Stimulated activated naive B cell treated with anti-CD40 and anti-IgM and Interleukin-4, amounts not matched to agents 10 μg/mL and 1 μg/mL and 100 μg/mL, for 72 hours (primary cell): ENCODE measurements at regions not wholly inside any gene's neighbourhood (a gene's known extent, or its start where the extent isn't known, plus 50 kb on each side); places are given as distances from the start of the nearest gene placed in this dataset.
"Not testable (repeated sequence)": the region's sequence is repeated elsewhere in the genome, so short reads cannot be mapped to it uniquely, and the experiment has no call there.

Experiments used
- ATAC-seq, 2 donors: fragments of 150-1000 bp; cut with Tn5 transposase; replicated peaks; 2 replicates each; pipeline ENCODE4 v1.10.0; 2021; ENCODE audit warnings: moderate library complexity in 1 of 2
- DNase-seq: peaks from one replicate; pipeline ENCODE4 v3.0.0; 2021
- H3K27ac Mint-ChIP-seq: one replicate; pipeline ENCODE4 v1.8.0; 2022; ENCODE audit warnings: mild to moderate bottlenecking, mixed read lengths
- H3K27me3 Mint-ChIP-seq, 2 donors: one replicate each; pipeline ENCODE4 v1.8.0; 2022; ENCODE audit warnings: mixed read lengths in 2 of 2
- H3K36me3 Mint-ChIP-seq, 2 donors: one replicate each; pipeline ENCODE4 v1.8.0; 2022; ENCODE audit warnings: mixed read lengths in 2 of 2, mild to moderate bottlenecking in 1 of 2
- H3K4me1 Mint-ChIP-seq, 2 donors: one replicate each; pipeline ENCODE4 v1.8.0; 2022; ENCODE audit warnings: mixed read lengths in 2 of 2, mild to moderate bottlenecking in 1 of 2
- H3K4me3 Mint-ChIP-seq, 2 donors: one replicate each; pipeline ENCODE4 v1.8.0; 2022; ENCODE audit warnings: mild to moderate bottlenecking in 2 of 2, mixed read lengths in 2 of 2, moderate library complexity in 1 of 2
- H3K9me3 Mint-ChIP-seq, 2 donors: one replicate each; pipeline ENCODE4 v1.8.0; 2022; ENCODE audit warnings: mixed read lengths in 2 of 2, mild to moderate bottlenecking in 1 of 2

DNA sequence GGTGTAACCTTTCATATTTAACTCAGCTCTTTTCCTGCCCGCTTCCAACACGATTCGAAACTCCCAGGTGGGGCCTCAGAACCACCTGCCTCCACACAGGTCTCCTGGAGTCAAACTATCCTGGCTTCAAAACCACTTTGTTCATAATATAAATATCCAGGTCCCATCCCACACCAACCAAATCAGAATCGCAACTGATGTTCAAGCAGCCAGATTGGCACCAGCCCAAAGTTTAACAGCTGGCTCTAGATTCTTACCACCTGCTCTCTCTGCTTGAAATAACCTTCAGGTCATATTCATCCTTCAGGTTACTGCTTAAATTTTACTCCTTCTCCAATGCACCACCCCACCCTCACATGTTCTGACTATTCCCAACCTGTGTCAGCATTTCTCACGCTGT is 231.4 kb upstream of the TRPM3 start:
- Mint-ChIP-seq H3K27ac (no peak overlapping the region), H3K36me3 (no peaks in the 10 kb centered on the region), H3K4me3 (no peak overlapping the region), H3K27me3 (no peaks in the 10 kb centered on the region), H3K4me1 (no peaks in the 10 kb centered on the region), H3K9me3 (no peaks in the 10 kb centered on the region)
- ATAC-seq, result no peak
- no peak for DNase-seq

- ATAC-seq (no peak), DNase-seq (no peak)
- Mint-ChIP-seq H3K4me1 (no peaks in the 10 kb centered on the region), H3K27ac (no peak overlapping the region), H3K27me3 (no peaks in the 10 kb centered on the region), H3K9me3 (peaks cover 0 to 7% of the 10 kb centered on the region in 2 donors), H3K4me3 (no peak overlapping the region), H3K36me3 (no peaks in the 10 kb centered on the region)
Observed at GRCh38 chr9:71349218-71349617, 227.8 kb upstream of the TRPM3 start.

DNA sequence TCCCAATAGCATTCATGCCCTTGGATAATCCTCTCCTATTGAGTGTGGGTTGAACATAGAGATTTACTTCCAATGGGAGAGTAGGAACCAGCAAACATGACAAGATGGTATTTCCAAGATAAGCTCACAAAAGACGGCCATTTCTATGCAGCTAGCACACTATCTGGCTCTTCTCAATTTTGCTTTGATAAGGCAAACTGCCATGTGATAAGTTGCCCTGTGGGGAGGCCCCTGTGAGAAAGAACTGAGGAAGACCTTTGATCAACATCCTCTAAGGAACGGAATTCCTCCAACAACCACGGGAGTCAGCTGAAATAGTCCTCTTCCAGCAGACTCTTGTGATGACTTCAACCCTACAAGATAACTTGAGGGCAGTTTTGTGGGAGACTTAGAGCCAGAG is 211.9 kb upstream of the TRPM3 start:
- Mint-ChIP-seq H3K4me3 (no peak overlapping the region), H3K4me1 (no peaks in the 10 kb centered on the region), H3K27me3 (peaks cover 8 to 9% of the 10 kb centered on the region in 2 donors), H3K27ac (no peak overlapping the region), H3K36me3 (no peaks in the 10 kb centered on the region), H3K9me3 (peaks cover 6 to 13% of the 10 kb centered on the region in 2 donors)
- ATAC-seq, result no peak
- DNase-seq, result no peak

- Mint-ChIP-seq H3K36me3 (no peaks in the 10 kb centered on the region), H3K4me3 (no peak overlapping the region), H3K9me3 (peaks cover 0 to 6% of the 10 kb centered on the region in 2 donors), H3K27me3 (peaks cover 0 to 7% of the 10 kb centered on the region in 2 donors), H3K27ac (no peak overlapping the region), H3K4me1 (no peaks in the 10 kb centered on the region)
- DNase-seq (no peak), ATAC-seq (no peak)
Observed at GRCh38 chr9:71331603-71332002, 210.2 kb upstream of the TRPM3 start.

DNA sequence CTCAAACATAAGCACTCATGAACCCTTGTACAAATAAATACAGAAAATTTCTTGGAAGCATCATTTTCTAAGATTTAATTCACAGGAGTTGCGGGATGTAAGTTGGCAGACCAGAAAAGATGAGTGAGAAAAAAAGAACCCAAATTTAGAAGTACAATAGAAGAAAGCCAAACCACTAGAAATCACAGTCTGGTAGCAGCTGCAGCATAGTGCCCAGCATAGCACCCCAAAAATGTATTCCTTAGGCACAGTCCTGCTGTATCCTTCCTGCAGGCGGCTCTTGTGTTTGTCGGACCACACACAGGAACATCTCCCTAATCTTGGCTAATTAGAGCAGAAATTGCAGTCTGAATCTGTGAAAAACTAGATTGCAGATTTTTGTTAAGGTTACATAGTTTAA is 208.5 kb upstream of the TRPM3 start:
- H3K36me3 Mint-ChIP-seq, result no peaks in the 10 kb centered on the region
- no peak overlapping the region for H3K27ac Mint-ChIP-seq
- DNase-seq (no peak), ATAC-seq (no peak)
- H3K27me3 Mint-ChIP-seq, result peaks cover 0 to 7% of the 10 kb centered on the region in 2 donors
- no peak overlapping the region for H3K4me3 Mint-ChIP-seq
- no peaks in the 10 kb centered on the region for H3K4me1 Mint-ChIP-seq
- H3K9me3 Mint-ChIP-seq, result no peaks in the 10 kb centered on the region

- H3K4me3 Mint-ChIP-seq, result no peak overlapping the region
- H3K27ac Mint-ChIP-seq, result no peak overlapping the region
- no peaks in the 10 kb centered on the region for H3K9me3 Mint-ChIP-seq
Observed at GRCh38 chr9:71326360-71326759, 204.9 kb upstream of the TRPM3 start.

DNA sequence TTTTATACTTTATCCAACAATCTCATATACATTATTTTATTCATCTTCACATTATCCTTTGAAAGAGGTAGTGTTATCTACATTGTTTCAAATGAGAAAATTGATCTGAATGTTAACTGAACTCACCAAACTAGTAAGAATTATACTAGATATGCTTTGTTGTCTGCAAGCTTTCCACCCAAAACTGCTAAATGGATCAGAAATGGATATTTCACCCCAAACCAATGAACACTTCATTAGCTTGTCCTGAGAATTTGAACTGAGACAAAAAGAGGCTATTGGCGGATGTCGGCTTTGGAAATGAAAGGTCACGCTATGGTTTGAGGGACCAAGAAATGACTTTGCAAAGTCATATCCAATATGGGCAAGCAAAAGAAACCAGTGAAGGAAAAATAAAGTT is 201.9 kb upstream of the TRPM3 start:
- DNase-seq (no peak), ATAC-seq (no peak)
- H3K27me3 Mint-ChIP-seq, result peaks cover 8 to 14% of the 10 kb centered on the region in 2 donors
- no peak overlapping the region for H3K27ac Mint-ChIP-seq
- H3K36me3 Mint-ChIP-seq, result no peaks in the 10 kb centered on the region
- H3K4me1 Mint-ChIP-seq, result no peaks in the 10 kb centered on the region
- no peaks in the 10 kb centered on the region for H3K9me3 Mint-ChIP-seq
- H3K4me3 Mint-ChIP-seq, result no peak overlapping the region

More at GRCh38 chr9:71326360-71326759, 204.9 kb upstream of the TRPM3 start:
- Mint-ChIP-seq H3K4me1 (no peaks in the 10 kb centered on the region), H3K36me3 (no peaks in the 10 kb centered on the region), H3K27me3 (peaks cover 4 to 7% of the 10 kb centered on the region in 2 donors)
- DNase-seq (no peak), ATAC-seq (no peak)

DNA sequence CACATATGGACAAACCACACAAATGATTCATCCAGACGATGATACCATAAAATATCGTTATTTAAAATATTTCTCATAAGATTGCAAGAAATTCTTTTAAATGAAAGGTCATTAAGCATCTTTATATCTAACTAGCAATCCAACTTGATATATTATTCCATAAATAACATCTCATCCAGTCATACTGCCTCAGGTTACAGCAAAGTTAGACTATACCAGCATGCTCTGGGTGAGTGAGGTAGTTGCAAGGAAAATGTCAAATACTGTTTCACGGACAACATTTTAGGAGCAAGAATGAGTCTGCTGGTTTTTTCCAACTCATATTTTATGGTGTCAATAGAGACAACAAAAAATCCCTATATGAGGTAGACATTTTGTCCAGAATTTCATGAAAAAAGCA is 200.9 kb upstream of the TRPM3 start:
- Mint-ChIP-seq H3K4me3 (no peak overlapping the region), H3K4me1 (no peaks in the 10 kb centered on the region), H3K36me3 (no peaks in the 10 kb centered on the region), H3K9me3 (no peaks in the 10 kb centered on the region), H3K27ac (no peak overlapping the region), H3K27me3 (peaks cover 6 to 14% of the 10 kb centered on the region in 2 donors)
- DNase-seq (no peak), ATAC-seq (no peak)

GRCh38 chr9:71308454-71308853 is 187.0 kb upstream of the TRPM3 start:
- peaks cover 0 to 2% of the 10 kb centered on the region in 2 donors for H3K4me1 Mint-ChIP-seq
- H3K9me3 Mint-ChIP-seq, result no peaks in the 10 kb centered on the region
- no peak for DNase-seq
- H3K27ac Mint-ChIP-seq, result no peak overlapping the region
- H3K4me3 Mint-ChIP-seq, result no peak overlapping the region
- no peaks in the 10 kb centered on the region for H3K36me3 Mint-ChIP-seq
- ATAC-seq, result no peak
- peaks cover 0 to 6% of the 10 kb centered on the region in 2 donors for H3K27me3 Mint-ChIP-seq

- ATAC-seq (peak; percentile 48 to 80), DNase-seq (no peak)
- peaks cover 0 to 6% of the 10 kb centered on the region in 2 donors for H3K27me3 Mint-ChIP-seq
- H3K4me1 Mint-ChIP-seq, result peaks cover 0 to 2% of the 10 kb centered on the region in 2 donors
- no peak overlapping the region for H3K4me3 Mint-ChIP-seq
- H3K27ac Mint-ChIP-seq, result no peak overlapping the region
- no peaks in the 10 kb centered on the region for H3K36me3 Mint-ChIP-seq
- no peaks in the 10 kb centered on the region for H3K9me3 Mint-ChIP-seq
Observed at GRCh38 chr9:71306134-71306533, 184.7 kb upstream of the TRPM3 start.

DNA sequence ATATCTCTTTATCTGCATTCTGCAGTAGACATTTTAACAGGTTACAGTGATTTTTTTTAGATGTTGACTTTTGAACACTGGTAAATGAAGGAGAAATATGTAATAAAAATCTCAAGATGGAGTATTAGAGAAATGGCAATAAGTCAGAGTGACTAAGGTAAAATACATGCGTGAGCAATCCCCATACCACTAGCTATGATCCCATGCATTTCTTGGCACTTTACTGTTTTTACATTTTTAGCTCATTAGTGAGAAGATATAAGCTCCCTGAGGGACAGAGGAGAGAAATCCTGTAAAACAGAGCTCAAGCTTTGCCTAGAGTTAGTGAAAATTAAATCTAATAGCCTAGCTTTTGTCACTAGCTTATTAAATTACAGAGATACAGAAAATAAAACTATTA is 181.9 kb upstream of the TRPM3 start:
- Mint-ChIP-seq H3K27ac (no peak overlapping the region), H3K4me3 (no peak overlapping the region), H3K36me3 (no peaks in the 10 kb centered on the region), H3K27me3 (peaks cover 0 to 11% of the 10 kb centered on the region in 2 donors), H3K9me3 (no peaks in the 10 kb centered on the region), H3K4me1 (peaks cover 0 to 4% of the 10 kb centered on the region in 2 donors)
- DNase-seq, result no peak
- ATAC-seq, result no peak

DNA sequence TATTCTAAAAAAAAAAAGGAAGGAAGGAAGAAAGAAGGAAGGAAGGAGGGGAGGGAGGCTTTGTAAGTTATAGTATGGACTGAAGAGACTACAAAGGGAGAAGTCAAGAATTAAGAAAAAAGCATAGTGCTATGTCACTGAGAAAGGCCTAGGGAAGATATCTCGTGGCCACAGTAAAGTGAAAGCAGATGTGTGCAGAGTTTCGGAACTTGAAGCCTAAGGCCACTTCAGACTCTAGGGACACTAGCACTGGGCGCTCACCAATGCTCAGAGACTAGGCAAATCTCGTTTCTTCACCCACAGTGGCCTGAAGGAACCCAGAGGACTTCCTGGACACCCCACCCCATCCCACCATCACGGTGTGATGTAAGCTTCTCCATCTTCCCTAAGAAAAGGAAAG is 181.4 kb upstream of the TRPM3 start:
- no peak overlapping the region for H3K4me3 Mint-ChIP-seq
- no peak overlapping the region for H3K27ac Mint-ChIP-seq
- no peak for DNase-seq
- no peaks in the 10 kb centered on the region for H3K9me3 Mint-ChIP-seq
- peaks cover 5 to 11% of the 10 kb centered on the region in 2 donors for H3K27me3 Mint-ChIP-seq
- peaks cover 0 to 4% of the 10 kb centered on the region in 2 donors for H3K4me1 Mint-ChIP-seq
- no peaks in the 10 kb centered on the region for H3K36me3 Mint-ChIP-seq
- ATAC-seq, result no peak

GRCh38 chr9:71295928-71296327 is 174.5 kb upstream of the TRPM3 start:
- Mint-ChIP-seq H3K27me3 (peaks cover 10 to 11% of the 10 kb centered on the region in 2 donors), H3K27ac (no peak overlapping the region), H3K4me3 (no peak overlapping the region), H3K9me3 (peaks cover 0 to 5% of the 10 kb centered on the region in 2 donors), H3K4me1 (peaks cover 0 to 2% of the 10 kb centered on the region in 2 donors), H3K36me3 (no peaks in the 10 kb centered on the region)
- no peak for ATAC-seq
- DNase-seq, result no peak

DNA sequence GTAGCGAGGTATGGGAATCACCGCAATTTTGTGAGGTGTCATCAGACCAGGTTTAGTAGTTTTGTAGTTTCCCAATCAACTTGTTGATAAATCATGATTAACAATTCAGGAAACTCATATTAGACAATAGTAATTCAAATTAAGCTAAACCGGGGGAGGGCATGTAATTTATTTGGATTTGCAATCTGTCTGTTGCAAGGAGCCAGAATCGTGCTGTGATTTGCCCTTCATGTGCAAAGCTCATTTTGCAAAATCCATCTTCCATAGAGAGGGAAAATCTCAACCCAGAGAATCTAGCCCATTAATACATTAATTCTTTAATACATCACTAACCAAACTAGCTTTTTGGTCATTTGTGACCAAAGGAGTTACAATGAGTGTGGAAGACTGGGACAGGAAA is 164.7 kb upstream of the TRPM3 start:
- no peaks in the 10 kb centered on the region for H3K36me3 Mint-ChIP-seq
- no peak overlapping the region for H3K4me3 Mint-ChIP-seq
- H3K4me1 Mint-ChIP-seq, result no peaks in the 10 kb centered on the region
- DNase-seq (no peak), ATAC-seq (no peak)
- peaks cover 0 to 5% of the 10 kb centered on the region in 2 donors for H3K27me3 Mint-ChIP-seq
- no peaks in the 10 kb centered on the region for H3K9me3 Mint-ChIP-seq
- H3K27ac Mint-ChIP-seq, result no peak overlapping the region

GRCh38 chr9:71285191-71285656 is 163.8 kb upstream of the TRPM3 start:
- H3K27ac Mint-ChIP-seq, result no peak overlapping the region
- H3K27me3 Mint-ChIP-seq, result peaks cover 4 to 5% of the 10 kb centered on the region in 2 donors
- no peaks in the 10 kb centered on the region for H3K9me3 Mint-ChIP-seq
- ATAC-seq, result peak; percentile 84 to 90
- DNase-seq, result no peak
- no peaks in the 10 kb centered on the region for H3K36me3 Mint-ChIP-seq
- no peaks in the 10 kb centered on the region for H3K4me1 Mint-ChIP-seq
- no peak overlapping the region for H3K4me3 Mint-ChIP-seq

- H3K4me1 Mint-ChIP-seq, H3K9me3 Mint-ChIP-seq, DNase-seq, H3K27me3 Mint-ChIP-seq, H3K27ac Mint-ChIP-seq, H3K36me3 Mint-ChIP-seq, ATAC-seq, H3K4me3 Mint-ChIP-seq: not testable (repeated sequence)
Observed at GRCh38 chr9:71282116-71282515, 160.7 kb upstream of the TRPM3 start.
